CD4-positive, alpha-beta T cell treated with Interleukin-10 for 1 hour (primary cell): ENCODE measurements at regions not wholly inside any gene's neighbourhood (a gene's known extent, or its start where the extent isn't known, plus 50 kb on each side); places are given as distances from the start of the nearest gene placed in this dataset.

ENCODE experiments used
- DNase-seq: peaks from one replicate; pipeline ENCODE4 v3.0.0-alpha.2; 2020

DNA sequence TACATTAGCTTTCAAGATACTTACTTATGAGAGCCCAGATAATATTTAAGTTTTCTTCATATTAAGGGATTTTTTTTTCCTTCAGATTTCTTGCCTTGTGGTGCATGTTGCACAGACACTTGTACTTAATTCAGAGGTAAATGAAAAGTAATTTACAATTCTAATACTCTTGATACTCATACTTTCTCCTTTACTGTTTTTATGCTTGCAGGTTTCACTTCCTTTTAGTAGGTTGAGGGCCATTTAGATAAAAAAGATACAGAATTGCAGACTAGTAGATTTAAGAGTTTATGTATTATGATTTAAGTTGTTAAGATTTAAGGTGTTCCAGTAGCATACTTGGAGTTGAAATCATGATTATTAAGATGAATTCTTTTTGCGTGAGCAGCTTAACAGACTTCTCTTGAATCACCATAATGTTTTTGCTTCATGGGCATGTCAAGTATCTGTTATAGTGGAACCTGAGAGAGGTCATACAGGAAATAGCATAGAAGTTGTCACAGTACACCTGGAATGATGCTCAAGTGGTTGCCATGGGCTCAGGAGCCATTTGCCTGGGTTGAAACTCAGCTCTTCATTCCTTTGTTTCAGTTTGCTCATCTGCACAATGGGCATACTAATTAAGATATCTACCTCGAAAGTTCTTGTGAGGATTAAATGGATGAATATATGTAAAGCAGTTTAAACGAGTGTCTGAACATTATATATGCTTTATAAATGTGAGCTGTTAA lies 174.8 kb upstream of the PRPS1L1 start:
- no peak for DNase-seq

DNA sequence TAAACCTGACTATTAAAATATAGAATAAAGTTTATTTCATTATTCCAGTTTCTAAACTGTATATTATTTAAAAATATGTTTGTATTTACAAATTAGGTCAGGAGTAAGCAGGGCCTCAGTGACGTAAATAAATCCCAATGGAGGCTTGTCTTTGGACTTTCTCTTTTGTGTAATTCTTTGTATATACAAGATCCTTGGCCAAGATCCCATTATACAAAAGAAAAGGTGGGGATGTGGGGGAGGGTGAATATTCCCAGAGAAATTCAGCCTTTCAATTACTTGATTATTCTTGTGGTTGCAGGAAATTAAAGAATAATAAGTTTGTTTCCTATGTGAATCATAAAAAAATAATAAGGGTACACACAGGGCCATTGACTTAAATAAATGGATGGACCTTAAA lies 178.7 kb upstream of the PRPS1L1 start:
- no peak for DNase-seq

DNA sequence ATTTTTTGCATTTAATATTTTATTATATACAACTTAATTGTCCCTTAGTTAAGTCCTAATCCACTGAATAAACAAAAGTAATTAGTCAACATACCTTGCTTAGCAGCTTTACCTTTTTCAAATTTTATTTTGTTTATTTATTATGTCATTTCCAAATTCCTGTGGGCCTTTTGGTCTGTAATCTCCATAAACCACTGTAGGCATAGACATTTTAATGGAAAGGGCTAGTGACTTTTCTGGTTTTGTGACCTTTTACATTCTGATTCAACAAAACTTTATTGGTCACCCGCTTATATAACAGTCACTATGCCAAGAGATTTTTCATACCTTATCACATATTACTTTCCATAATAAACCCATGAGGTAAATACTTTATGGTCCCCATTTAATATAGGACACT lies 181.3 kb upstream of the PRPS1L1 start:
- DNase-seq, result no peak

DNA sequence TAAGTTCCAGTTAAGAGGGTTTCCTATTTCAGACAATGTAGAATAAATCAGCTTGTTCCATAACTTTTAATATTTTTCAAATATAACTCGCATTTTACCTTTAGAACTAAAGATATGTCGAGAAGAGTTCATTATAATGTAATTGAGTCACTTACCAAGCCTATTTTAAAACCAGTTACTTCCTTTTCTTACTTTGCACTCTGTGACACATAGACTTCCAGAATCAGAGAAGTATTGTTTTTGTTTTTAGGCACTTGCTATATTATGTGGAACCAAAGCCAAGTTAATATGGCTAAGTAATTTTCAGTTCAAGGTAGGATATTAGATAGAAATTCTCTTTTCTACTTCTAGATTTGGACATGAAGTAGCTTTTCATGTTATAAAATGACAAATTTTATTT lies 182.7 kb upstream of the PRPS1L1 start:
- DNase-seq, result no peak

DNA sequence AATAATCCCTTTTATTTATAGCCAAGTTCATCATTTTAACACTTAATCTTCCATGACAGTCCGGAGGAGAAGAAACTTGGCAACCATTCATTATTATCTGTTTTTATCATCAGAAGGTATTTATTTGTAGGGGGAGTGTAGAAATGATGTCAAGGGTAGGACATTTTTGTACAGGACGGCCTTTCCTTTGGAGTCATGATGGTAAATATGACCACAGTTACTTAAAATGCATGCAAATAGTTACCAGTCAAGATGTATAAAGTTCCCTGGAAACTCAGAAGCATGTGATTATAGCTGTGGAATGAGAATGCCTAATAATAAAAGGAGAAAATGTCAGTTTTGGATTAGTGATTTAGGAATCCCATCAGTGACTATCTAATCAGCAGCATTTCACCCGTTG lies 183.1 kb upstream of the PRPS1L1 start:
- no peak for DNase-seq

DNA sequence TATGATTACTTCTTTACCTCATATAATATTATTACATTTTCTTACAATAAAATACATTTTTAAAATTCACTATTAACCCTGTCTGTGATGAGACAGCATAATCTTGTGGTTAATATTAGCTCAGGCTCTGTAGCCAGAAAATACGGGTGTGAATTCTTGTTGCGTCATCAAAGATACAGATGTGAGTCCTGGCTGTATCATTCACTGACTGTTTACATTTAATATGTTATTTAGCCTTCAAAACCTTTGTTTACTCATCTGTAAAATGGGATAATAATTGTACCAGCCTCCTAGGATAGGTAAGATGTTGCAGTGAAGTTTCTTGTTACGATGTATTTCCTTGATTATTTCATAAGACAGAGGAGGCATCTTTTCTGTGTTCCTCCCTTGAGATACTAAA lies 184.7 kb upstream of the PRPS1L1 start:
- no peak for DNase-seq

DNA sequence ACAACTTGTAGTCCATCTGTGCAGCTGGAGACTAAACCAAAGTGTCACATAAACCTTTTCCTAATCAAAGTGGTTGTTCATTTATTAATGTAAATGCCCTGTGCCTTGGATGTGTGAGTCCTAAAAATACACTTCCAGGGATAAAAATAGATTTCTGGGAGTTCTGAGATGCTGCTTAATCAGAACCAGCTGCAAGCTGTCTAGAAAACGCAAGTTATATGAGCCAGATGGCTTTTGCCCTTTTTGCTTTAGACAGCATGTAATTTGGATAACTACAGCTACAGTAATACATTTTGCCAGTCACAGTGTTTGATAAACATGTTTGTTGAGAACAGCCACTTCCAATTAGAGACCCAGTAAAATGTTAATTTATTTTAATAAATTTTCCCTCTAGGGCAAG lies 185.1 kb upstream of the PRPS1L1 start:
- no peak for DNase-seq

DNA sequence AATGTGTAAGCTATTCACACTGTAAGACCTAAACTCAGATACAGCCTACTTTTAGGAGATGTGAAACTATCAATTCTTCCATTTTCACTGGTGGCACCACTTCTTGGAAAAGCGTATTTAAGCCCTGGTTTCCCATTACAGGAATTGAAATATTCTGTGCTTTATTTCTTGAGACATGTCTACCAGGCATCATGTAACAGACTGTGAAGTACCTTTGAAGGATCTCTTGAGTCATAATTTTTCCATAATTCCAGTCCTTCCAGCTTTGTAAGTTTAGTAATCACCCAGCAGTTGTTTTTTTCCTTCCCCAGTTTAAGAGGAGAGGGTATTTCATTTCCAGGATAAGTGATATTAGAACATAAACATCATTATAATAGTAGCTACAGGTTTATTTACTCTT lies 186.0 kb upstream of the PRPS1L1 start:
- DNase-seq, result no peak

DNA sequence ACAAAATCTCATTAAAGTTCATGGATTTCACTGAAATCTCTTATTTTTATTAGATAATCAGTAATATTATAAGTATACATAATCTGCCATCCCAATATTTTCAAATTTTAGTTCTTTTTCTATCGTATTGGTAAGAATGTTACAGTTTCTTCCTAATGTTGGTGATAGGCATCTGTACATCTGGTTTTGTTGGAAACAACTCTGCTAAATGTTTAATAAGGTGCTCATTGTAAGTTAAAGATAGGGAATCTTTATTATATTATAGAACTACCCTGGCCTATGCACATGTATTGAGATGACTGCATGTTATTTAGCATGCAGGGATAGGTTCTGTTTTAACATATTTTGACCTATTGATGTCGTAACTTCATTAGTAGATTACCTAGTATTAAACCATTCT lies 188.6 kb upstream of the PRPS1L1 start:
- DNase-seq, result no peak

DNA sequence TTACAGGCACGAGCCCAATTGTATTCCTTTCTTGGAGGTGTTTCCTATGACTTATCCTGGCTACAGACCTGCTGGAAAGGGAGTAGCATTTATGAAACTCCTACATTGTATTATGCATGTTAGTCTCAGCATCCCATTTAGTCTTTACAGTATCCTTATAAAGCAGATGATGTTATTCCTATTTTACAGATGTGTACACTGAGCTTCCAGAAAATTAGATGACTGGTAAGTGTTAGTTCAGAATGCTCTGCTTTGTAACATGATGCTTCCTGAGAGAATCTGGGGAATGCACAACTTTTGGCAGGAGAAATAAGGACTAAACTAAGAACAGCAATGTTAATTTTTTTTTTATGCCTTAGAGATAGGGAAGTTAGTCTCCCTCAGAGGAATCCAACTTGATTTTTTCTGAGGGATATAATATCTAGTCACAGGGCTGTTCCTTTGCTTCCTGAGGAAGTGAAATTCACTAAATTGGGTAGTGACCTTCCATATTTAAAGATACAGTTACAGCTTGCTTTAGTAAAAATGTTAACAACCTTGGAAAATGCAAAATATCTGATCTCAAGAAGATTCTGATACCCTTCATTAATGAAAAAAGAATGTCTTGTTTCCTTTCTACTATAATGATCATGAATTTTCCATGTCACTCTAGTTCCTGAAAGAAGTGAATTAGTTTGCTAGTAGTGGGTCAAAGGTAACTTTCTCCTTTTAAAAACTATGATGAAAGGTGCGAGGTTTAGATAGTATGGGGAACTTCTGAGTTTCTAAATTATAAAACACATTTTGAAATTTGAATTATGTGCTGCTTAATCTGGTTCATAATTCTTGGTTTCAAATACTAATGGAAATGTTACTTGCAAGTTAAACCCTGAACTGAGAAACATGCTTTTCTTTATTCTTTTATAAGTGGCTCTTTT lies 194.0 kb upstream of the PRPS1L1 start:
- no peak for DNase-seq

DNA sequence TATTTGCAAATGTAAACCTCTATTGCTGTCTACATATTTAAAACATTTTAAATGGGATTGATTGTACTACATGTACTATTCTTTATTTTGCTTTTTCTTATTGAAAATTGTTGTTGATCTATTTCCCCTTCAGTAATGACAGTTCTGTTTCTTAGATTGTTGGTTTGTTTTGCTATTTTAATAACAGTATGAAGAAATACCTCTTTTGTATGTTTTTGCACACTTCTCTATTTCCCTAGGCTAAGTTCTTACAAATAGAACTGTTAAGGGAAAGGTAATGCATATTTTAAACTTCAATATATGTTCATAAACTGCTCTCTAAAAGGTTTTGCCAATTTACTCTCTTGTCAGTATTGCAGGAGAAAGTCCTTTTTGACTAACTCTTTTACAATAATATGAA lies 195.0 kb upstream of the PRPS1L1 start:
- no peak for DNase-seq

DNA sequence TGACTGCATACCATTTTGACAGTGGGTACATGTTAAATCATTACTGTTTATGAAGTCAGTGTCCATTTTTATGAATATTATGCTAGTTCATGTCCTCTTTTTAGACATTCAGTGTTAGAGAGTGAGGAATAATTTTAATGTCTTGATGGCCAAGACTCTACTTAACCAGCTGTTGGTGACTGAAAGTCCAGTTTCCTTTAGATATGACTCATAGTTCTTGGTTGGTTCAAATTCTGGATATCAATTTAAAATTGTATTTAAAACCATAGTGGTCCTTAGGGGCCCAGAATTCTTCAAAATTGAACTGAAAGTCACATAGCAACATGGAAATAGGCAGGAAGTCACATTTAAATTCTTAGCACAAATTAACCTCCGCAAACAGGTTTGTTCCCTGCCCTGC lies 196.5 kb upstream of the PRPS1L1 start:
- no peak for DNase-seq

DNA sequence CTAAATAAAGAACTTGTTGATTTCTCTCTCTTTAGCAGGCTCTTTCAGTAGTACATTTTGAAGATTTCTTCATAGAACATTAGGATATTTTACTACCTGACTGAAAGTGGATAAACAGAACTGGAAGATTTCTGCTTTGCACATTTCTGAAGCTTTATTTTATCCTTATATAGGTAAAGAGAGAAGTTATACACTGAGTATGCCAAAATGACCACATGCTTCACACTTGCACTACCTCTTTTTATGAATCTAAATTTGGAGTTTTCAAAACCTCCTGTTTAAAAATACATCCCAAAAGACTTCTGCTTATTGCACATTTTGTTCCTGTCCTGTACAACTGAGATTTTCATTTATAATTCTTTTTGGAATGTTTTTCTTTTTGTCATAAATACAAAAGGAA lies 197.4 kb upstream of the PRPS1L1 start:
- DNase-seq, result no peak

DNA sequence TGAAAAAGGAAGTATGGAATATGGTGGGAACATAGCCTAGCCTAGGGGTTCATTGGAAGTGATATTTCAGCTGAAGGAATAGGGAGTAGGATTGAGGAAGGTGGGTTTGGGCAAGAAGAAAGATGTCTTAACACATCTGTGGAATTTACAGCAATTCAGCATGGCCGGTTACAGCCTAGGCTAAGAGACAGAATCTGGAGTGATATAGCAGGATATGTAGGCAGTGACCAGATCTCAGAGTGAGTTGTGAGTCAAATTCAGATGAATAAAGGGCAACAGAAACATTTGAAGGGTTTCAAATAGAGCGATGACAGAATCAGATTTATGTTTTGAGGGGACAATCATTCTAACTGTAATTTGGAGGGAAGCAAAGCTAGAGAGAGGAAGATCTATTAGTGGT lies 199.0 kb upstream of the PRPS1L1 start:
- no peak for DNase-seq

DNA sequence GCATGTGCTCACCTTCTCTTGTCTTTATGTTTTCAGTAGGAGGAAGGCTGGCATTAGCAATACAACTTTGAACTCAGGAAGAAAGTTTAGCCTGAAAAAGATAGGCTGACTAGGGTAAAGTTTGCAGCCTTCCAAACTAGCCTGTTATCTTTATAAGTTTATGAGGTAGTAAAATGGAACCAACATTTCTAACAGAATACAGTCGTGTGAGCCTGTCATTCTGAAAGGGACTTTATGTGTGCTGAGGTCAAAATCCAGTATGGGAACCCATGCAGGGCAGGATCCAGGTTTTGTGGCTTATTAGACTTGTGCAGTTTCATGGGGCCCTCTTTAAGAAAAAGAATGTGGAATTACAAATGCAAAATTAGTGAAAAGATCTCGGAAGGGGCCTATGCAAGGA lies 201.0 kb upstream of the PRPS1L1 start:
- DNase-seq, result no peak

DNA sequence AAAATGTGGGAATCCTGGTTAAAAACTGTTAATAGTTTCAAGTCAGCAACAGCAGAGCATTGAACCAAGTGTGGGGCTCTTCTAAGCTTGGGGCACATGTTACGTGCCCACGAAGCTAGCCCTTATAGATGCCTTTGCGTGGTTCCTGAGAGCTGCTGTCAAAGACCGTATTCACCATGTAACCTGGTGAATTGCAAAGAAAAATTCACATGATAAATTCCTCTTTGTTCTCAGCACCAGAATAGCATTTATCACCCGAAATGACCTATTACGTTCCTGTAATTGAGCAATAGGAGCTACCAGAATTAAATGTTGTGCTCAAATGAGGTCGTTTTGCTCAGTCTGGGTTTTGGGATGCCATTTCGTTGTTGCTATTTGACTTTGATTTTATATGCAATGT lies 202.6 kb upstream of the PRPS1L1 start:
- no peak for DNase-seq

DNA sequence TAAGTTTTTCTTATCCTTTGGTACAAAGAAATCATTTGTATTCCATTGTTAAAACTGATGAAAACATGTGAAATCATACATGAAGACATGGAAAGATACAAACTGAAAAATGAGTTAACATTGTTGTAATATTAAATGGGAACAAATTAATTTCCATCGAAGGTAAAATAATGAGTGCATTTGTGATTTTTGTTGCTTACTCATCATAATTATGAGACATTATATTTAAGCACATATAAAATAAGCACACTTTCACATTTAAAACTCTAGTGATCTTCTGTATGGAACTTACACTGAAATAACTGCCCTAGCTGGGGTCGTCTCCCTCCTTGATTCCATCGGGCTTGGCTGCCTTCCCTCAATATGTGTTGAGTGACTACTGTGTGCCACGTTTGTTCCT lies 204.2 kb upstream of the PRPS1L1 start:
- no peak for DNase-seq

DNA sequence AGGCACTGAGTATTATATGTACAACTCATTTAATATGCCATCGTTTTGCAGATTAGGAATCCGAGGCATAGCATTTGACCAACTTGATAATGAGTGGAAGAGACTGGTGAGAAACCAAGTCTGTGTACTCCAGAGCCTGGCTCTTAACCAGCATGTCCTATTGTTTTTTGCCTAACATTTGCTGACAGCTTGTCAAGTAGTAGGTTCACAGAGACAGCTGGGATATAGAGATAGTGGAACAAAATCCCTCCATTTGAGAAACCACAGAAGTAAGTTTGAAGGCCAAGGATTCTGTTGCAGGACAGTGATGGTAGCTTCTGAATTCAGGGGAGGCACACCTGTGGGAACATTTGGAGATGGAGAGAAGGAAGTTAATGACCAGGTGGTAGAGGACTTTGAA lies 206.9 kb upstream of the PRPS1L1 start:
- DNase-seq, result no peak

DNA sequence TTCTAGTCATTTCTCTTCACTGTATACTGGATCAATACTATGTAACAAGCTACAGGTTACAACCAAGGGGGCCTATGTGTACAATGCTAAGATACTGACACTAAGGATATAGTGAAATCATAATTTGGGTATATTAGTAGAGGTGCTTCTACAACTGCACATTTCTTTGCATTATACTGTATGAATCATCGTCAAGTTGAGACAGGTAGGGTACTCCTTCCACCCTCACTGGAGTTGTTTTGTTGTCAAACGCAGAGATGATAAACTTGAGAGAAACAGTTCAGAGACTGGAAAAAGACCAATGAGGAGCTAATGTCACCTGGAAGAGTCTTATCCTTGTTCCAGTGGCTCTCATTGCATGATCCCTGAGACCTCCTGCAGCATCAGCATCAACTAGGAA lies 208.2 kb upstream of the PRPS1L1 start:
- DNase-seq, result no peak

DNA sequence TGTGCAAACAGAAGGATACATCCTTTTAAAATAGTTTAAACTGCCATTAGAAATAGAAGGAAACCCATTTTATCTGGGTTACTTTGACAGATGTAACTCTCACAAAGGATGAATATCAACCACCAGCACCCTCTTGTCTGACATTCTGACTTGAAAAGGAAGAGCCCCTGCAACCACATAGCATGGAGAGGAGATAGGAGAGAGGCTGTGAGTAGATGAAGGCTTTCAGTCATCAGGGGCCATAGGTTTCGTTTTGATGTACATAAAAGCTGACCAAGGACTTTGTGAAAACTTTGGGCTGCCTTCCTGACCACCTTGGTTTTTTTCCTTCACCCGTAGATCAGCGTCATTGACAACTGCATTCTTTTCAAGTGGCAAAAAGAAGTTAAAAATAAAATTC lies 211.6 kb upstream of the PRPS1L1 start:
- no peak for DNase-seq

DNA sequence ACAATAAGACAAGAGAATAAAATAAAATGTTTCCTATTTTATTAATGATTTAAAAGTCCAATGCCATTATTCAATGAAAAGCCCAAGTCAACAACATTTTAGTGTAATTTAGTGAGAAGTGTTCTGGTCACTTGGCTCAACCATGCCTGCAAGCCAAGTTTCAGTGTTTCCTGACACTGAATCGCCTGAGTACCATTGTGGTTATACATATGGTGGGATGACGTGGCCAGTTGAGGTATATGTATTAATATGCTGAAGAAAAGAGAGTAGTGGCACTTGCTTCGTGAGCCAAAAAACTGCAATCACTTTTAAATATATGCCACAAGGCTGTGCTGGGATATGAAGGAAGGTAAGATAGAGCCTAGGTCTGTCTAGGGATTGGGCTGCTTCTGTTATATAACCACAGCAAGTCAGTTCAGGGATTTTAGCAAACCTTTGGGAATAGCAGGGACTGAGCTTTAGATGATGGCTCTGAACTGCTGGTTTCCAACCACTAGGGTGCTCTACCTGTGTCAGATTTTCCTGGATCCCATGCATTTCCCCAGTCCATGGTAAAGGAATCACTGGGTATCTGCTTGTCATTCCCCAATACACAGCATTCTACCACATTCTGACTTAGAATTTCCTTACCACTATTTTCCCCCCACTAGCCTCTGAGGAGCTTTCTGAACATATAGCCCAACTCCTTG lies 214.0 kb upstream of the PRPS1L1 start:
- DNase-seq, result no peak

DNA sequence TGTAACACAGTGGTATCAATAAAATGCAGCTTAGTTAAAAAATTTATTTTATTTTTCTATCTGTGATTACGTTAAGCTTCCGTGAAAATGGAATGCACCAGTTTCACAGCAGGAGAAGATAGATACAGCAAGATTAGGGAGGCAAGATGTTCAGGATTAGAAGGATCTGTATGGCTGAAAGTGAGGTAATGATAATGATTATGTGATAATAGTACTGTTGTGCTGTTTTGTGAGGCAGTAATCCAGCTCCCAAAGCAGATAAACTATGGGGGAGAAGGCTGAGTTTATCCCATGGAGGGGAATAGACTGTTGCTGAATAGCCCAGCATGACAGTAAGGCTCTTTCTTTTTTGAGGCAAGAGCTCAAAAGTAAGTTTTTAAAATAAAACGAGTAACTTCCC lies 216.1 kb upstream of the PRPS1L1 start:
- no peak for DNase-seq

DNA sequence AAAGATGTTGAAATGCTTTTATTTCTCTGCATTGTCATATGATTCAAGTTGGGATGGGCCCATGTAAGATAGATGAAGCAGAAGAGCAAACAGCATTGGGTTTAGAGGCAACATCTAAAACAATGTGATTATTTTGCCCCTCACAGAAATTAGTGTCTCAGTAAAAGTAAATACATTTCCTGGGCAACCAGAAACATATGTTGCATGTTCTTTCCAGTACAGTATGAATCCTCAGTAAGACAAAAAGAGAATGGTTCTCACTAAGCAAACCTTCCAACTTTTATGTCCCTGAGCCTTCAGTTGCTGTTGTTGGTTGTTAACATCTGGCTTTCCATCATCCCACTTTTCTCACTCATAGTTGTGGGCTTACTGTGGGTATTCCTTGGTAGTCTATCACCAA lies 222.5 kb upstream of the PRPS1L1 start:
- no peak for DNase-seq

DNA sequence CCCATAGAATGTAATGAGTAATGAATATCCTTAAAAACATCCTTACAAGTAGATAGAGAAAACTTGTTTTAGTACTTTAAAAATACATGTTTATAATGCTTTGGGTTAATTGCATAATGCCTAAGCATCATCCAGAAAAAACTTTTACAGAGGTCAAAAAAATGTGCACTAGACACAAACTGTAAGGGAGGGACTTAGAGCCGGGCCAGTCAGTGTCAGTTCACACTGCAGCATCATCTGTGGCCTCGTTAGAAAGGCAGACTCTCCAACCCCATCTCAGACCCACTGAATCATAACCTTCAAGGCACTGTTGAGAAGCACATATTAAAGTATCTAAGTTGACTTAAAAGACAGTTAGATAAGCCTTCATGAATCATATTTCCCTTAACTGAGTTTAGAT lies 230.1 kb upstream of the PRPS1L1 start:
- no peak for DNase-seq
